ENCODE measurements at regions not wholly inside any gene's neighbourhood (a gene's known extent, or its start where the extent isn't known, plus 50 kb on each side); places are given as distances from the start of the nearest gene placed in this dataset.

- WGBS, 2 donors = 74 to 76% methylated on average over 1 of the region's 1 CpG
- TF ChIP-seq CTCF (IDR thresholded peaks at IDR 0.05) (no peak), POLR2A (IDR thresholded peaks at IDR 0.05) (no peak)
- no peaks in the 10 kb centered on the region for H3K4me1 ChIP-seq
- H3K9me3 ChIP-seq = no peaks in the 10 kb centered on the region
- H3K36me3 ChIP-seq = no peaks in the 10 kb centered on the region
- H3K27me3 ChIP-seq = no peaks in the 10 kb centered on the region
- H3K4me3 ChIP-seq = no peak overlapping the region
- no peak overlapping the region for H3K27ac ChIP-seq
- intact Hi-C loops (cut with DNase I) = no loop called here
- DNase-seq = no peak
Measured at GRCh38 chr13:84439108-84439507, 556.8 kb upstream of the SLITRK1 start.

- H3K4me3 ChIP-seq = no peak overlapping the region
- no peaks in the 10 kb centered on the region for H3K9me3 ChIP-seq
- no peak overlapping the region for H3K27ac ChIP-seq
- H3K36me3 ChIP-seq = no peaks in the 10 kb centered on the region
- no peak for DNase-seq
- H3K27me3 ChIP-seq = no peaks in the 10 kb centered on the region
- intact Hi-C loops (cut with DNase I) = no loop called here
- H3K4me1 ChIP-seq = no peaks in the 10 kb centered on the region
- WGBS, 2 donors = 84 to 96% methylated on average over 2 of the region's 2 CpGs
- TF ChIP-seq CTCF (IDR thresholded peaks at IDR 0.05) (no peak), POLR2A (IDR thresholded peaks at IDR 0.05) (no peak)
Measured at GRCh38 chr13:84433024-84433423, 550.8 kb upstream of the SLITRK1 start.

- DNase-seq = no peak
- intact Hi-C loops (cut with DNase I) = no loop called here
- Histone ChIP-seq H3K4me3 (no peak overlapping the region), H3K27me3 (no peaks in the 10 kb centered on the region), H3K27ac (no peak overlapping the region), H3K9me3 (no peaks in the 10 kb centered on the region), H3K36me3 (no peaks in the 10 kb centered on the region), H3K4me1 (no peaks in the 10 kb centered on the region)
- TF ChIP-seq POLR2A (IDR thresholded peaks at IDR 0.05) = no peak
- TF ChIP-seq CTCF (IDR thresholded peaks at IDR 0.05) = no peak
- WGBS, 2 donors = 39 to 55% methylated on average over 1 of the region's 1 CpG
Measured at GRCh38 chr13:84431646-84432045, 549.4 kb upstream of the SLITRK1 start.

GRCh38 chr13:84430446-84430845, 548.2 kb upstream of the SLITRK1 start:
- Histone ChIP-seq H3K9me3 (no peaks in the 10 kb centered on the region), H3K36me3 (no peaks in the 10 kb centered on the region), H3K27me3 (no peaks in the 10 kb centered on the region), H3K4me3 (no peak overlapping the region), H3K4me1 (no peaks in the 10 kb centered on the region), H3K27ac (no peak overlapping the region)
- DNase-seq = no peak
- 21 to 23% methylated on average over 4 of the region's 4 CpGs for WGBS, 2 donors
- intact Hi-C loops (cut with DNase I) = no loop called here
- TF ChIP-seq CTCF (IDR thresholded peaks at IDR 0.05) = no peak
- TF ChIP-seq POLR2A (IDR thresholded peaks at IDR 0.05) = no peak

- DNase-seq = no peak
- TF ChIP-seq CTCF (IDR thresholded peaks at IDR 0.05) (no peak), POLR2A (IDR thresholded peaks at IDR 0.05) (no peak)
- Histone ChIP-seq H3K9me3 (no peaks in the 10 kb centered on the region), H3K27me3 (no peaks in the 10 kb centered on the region), H3K27ac (no peak overlapping the region), H3K36me3 (no peaks in the 10 kb centered on the region), H3K4me1 (no peaks in the 10 kb centered on the region), H3K4me3 (no peak overlapping the region)
- intact Hi-C loops (cut with DNase I) = no loop called here
- WGBS, 2 donors = 22 to 39% methylated on average over 2 of the region's 2 CpGs
Measured at GRCh38 chr13:84430015-84430414, 547.7 kb upstream of the SLITRK1 start.

Measured in esophagus squamous epithelium (tissue), 5 donors.